Neural crest cell (in vitro differentiated cells): ENCODE measurements at regions not wholly inside any gene's neighbourhood (a gene's known extent, or its start where the extent isn't known, plus 50 kb on each side); places are given as distances from the start of the nearest gene placed in this dataset.

Experiments used
- DNase-seq: peaks from one replicate; pipeline ENCODE4 v3.0.0; 2021; ENCODE audit warnings: low read depth, mixed read lengths, low spot score
- H3K27ac Mint-ChIP-seq: one replicate; pipeline ENCODE4 v1.8.0; 2021; ENCODE audit warnings: mild to moderate bottlenecking, mixed read lengths; ENCODE audit not compliant: unreplicated experiment
- H3K27me3 Mint-ChIP-seq: 2 replicates; pipeline ENCODE4 v1.8.0; 2021; ENCODE audit warnings: low read depth, mild to moderate bottlenecking, mixed read lengths
- H3K36me3 Mint-ChIP-seq: 2 replicates; pipeline ENCODE4 v1.8.0; 2021; ENCODE audit warnings: low read depth, mild to moderate bottlenecking, mixed read lengths
- H3K4me1 Mint-ChIP-seq: 2 replicates; pipeline ENCODE4 v1.8.0; 2021; ENCODE audit warnings: mixed read lengths
- H3K4me3 Mint-ChIP-seq: one replicate; pipeline ENCODE4 v1.8.0; 2021; ENCODE audit warnings: mild to moderate bottlenecking, mixed read lengths
- H3K9me3 Mint-ChIP-seq: 2 replicates; pipeline ENCODE4 v1.8.0; 2021; ENCODE audit warnings: mixed read lengths
- TF ChIP-seq, protein P1 (sequence below): fragments of 200-600 bp; sonication (generic); conservative IDR thresholded peaks from 2 replicates; pipeline ENCODE4 v1.5.0; 2021; ENCODE audit warnings: antibody characterized with exemption, mild to moderate bottlenecking

GRCh38 chr5:74401281-74401945 lies 239.1 kb downstream of the ENC1 start:
- peak overlapping the region; percentile 7 for H3K27ac Mint-ChIP-seq
- H3K36me3 Mint-ChIP-seq: no peaks in the 10 kb centered on the region
- no peaks in the 10 kb centered on the region for H3K9me3 Mint-ChIP-seq
- H3K4me1 Mint-ChIP-seq: peaks cover 32% of the 10 kb centered on the region
- TF ChIP-seq, protein P1, sequence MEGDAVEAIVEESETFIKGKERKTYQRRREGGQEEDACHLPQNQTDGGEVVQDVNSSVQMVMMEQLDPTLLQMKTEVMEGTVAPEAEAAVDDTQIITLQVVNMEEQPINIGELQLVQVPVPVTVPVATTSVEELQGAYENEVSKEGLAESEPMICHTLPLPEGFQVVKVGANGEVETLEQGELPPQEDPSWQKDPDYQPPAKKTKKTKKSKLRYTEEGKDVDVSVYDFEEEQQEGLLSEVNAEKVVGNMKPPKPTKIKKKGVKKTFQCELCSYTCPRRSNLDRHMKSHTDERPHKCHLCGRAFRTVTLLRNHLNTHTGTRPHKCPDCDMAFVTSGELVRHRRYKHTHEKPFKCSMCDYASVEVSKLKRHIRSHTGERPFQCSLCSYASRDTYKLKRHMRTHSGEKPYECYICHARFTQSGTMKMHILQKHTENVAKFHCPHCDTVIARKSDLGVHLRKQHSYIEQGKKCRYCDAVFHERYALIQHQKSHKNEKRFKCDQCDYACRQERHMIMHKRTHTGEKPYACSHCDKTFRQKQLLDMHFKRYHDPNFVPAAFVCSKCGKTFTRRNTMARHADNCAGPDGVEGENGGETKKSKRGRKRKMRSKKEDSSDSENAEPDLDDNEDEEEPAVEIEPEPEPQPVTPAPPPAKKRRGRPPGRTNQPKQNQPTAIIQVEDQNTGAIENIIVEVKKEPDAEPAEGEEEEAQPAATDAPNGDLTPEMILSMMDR: no peak
- no peaks in the 10 kb centered on the region for H3K27me3 Mint-ChIP-seq
- no peak overlapping the region for H3K4me3 Mint-ChIP-seq
- no peak for DNase-seq

DNA sequence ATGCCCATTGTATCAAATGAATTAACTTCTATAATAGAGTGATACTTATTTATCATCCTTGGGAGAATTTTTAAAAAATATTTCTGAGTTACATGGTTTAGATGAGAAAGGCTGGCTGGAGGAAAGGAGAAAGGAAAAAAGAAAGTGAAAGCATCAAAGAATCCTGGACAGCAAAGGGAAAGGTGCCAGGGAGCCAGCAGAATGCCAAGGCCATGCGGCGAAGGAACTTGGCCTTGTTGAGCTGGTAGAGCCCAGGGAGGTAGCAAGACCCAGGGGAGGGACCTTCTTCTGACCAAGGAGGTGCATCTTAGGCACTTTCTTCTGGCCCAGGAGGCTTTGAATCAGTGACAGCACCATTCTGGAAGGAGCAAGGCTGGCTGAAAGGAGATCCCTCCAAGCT lies 240.5 kb downstream of the ENC1 start:
- Mint-ChIP-seq H3K9me3 (no peaks in the 10 kb centered on the region), H3K27ac (no peak overlapping the region), H3K27me3 (no peaks in the 10 kb centered on the region), H3K4me1 (peaks cover 39% of the 10 kb centered on the region), H3K36me3 (no peaks in the 10 kb centered on the region), H3K4me3 (no peak overlapping the region)
- TF ChIP-seq, protein P1: no peak
- DNase-seq: no peak

DNA sequence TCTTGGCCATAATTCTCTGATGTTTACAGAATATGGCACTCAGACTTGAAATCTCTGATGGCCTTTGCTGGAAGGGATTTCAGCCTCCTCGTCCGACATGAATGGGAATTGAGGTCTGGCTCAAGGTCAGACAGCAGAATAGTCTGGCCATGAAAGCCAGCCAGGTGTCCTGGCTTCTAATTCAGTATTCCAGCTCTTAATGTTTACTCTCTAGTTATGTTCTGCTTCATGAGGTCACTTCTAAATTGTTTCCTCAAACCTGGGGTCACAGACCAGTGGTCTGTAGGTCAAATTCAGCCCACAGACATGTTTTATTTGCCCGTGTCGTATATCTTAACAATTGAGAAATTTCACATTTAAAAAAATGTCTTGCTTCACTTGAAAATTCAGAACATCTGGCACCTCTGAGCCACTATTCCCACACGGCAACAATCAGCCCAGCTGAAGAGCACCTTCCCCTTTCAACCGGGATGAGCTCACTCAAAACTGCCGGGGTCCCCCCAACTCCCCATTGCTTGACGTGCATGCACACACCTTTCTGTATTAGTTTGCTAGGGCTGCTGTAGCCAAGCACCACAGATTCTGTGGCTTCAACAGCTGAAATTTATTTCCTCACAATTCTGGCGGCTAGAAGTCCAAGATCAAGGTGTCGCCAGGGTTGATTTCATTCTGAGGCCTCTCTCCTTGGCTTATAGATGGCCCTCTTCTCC lies 243.5 kb downstream of the ENC1 start:
- DNase-seq: no peak
- TF ChIP-seq, protein P1: no peak
- Mint-ChIP-seq H3K36me3 (no peaks in the 10 kb centered on the region), H3K4me1 (peaks cover 30% of the 10 kb centered on the region), H3K27me3 (no peaks in the 10 kb centered on the region), H3K4me3 (no peak overlapping the region), H3K9me3 (peaks cover 3% of the 10 kb centered on the region), H3K27ac (no peak overlapping the region)

DNA sequence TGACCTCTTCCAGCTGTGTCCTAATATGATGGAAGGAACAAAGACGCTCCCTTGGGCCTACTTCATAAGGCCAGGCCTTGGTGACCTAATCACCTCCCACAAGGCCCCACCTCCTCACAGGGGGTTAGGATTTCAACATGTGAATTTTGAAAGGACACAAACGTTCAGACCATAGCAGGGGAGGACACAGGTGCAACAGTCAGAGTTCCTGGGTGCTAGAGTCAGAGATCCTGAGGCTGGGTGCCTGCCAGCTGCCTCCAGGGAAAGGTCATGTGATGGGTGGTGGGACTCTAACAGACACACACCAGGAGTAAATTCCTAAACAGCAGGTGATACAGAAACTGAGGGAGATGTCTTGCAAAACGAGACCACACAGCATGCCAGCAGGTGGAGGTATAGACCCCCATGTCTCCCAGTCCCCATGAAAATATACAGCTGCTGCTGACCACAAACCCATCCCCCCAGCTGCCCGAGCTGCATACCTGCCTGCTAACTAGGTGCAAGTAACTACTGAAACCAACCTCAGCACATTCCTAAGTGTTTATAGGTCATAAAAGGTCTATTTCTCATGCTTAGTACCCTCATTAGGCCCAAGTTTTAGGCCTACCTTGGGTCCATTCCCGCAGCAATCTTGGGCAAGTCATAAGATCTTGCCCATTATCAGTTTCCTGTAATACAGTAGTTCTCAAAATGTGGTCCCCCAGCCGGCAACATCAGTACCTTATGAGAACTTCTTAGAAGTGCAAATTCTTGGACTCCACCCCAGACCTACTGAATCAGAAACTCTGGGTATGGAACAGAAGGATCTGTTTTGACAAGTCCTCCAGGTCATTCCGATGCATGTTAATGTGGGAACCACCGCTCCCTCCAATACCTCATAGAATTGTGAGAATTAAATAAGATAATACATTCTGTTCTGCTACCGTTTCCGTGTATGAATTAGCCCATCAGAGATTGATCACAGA lies 245.3 kb downstream of the ENC1 start:
- peaks cover 3% of the 10 kb centered on the region for H3K9me3 Mint-ChIP-seq
- peak overlapping the region; percentile 30 for H3K27ac Mint-ChIP-seq
- TF ChIP-seq, protein P1: no peak
- H3K36me3 Mint-ChIP-seq: no peaks in the 10 kb centered on the region
- H3K4me3 Mint-ChIP-seq: no peak overlapping the region
- peaks cover 24% of the 10 kb centered on the region for H3K4me1 Mint-ChIP-seq
- no peaks in the 10 kb centered on the region for H3K27me3 Mint-ChIP-seq
- DNase-seq: no peak

DNA sequence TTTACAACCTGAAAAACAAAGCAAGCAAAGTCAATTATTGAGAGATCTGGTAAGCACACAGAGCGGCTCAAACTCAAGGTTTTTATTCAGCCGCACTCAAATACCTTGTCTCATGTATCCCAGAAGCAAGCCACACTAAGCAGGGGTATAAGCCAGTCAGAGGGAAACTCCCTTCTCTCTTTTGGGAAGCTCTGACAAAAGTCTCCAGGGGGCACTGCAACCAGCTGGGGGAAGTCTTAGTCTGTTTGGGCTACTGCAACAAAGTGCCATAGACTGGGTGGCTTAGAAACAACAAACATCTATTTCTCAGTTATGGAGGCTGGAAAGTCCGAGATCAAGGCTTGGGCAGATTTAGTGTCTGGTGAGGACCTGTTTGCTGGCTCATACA lies 246.0 kb downstream of the ENC1 start:
- Mint-ChIP-seq H3K9me3 (peaks cover 3% of the 10 kb centered on the region), H3K27ac (no peak overlapping the region), H3K4me3 (no peak overlapping the region), H3K36me3 (no peaks in the 10 kb centered on the region), H3K4me1 (peaks cover 24% of the 10 kb centered on the region), H3K27me3 (no peaks in the 10 kb centered on the region)
- DNase-seq: no peak
- TF ChIP-seq, protein P1: no peak
